Natural killer cell treated with Interleukin-12 subunit alpha and Interleukin-12 subunit beta and Interleukin-15 and Interleukin-18, amount 100 ng/mL, for 72 hours (primary cell): ENCODE measurements at regions not wholly inside any gene's neighbourhood (a gene's known extent, or its start where the extent isn't known, plus 50 kb on each side); places are given as distances from the start of the nearest gene placed in this dataset.
A peak's percentile ranks its signal among the peaks of the same experiment; 100 is the strongest.

Experiments
- ATAC-seq, 2 donors: fragments of 150-1000 bp; cut with Tn5 transposase in 1 of 2; sonication (Bioruptor Pico), chemical (Tn5 transposase) in 1 of 2; 2 replicates each; pipeline ENCODE4 v1.10.0; 2021
- DNase-seq: peaks from one replicate; pipeline ENCODE4 v3.0.0; 2022; ENCODE audit warnings: low spot score
- H3K27ac Mint-ChIP-seq, 2 donors: 1 replicate in 1 of 2; 2 replicates in 1 of 2; pipeline ENCODE4 v1.8.0; 2022; ENCODE audit warnings: mixed read lengths in 2 of 2, mild to moderate bottlenecking in 1 of 2, moderate library complexity in 1 of 2
- H3K27me3 Mint-ChIP-seq, 2 donors: 1 replicate in 1 of 2; 2 replicates in 1 of 2; pipeline ENCODE4 v1.8.0; 2022; ENCODE audit warnings: mixed read lengths in 2 of 2
- H3K36me3 Mint-ChIP-seq: one replicate; pipeline ENCODE4 v1.8.0; 2022; ENCODE audit warnings: mixed read lengths
- H3K4me1 Mint-ChIP-seq, 2 donors: 1 replicate in 1 of 2; 2 replicates in 1 of 2; pipeline ENCODE4 v1.8.0; 2022; ENCODE audit warnings: low read depth in 2 of 2, mixed read lengths in 2 of 2, mild to moderate bottlenecking in 1 of 2
- H3K4me3 Mint-ChIP-seq: one replicate; pipeline ENCODE4 v1.8.0; 2022; ENCODE audit warnings: mixed read lengths
- H3K9me3 Mint-ChIP-seq: 2 replicates; pipeline ENCODE4 v1.8.0; 2022; ENCODE audit warnings: mixed read lengths

- ATAC-seq (no peak), DNase-seq (no peak)
- no peaks in the 10 kb centered on the region for H3K9me3 Mint-ChIP-seq
- no peaks in the 10 kb centered on the region for H3K36me3 Mint-ChIP-seq
- H3K4me3 Mint-ChIP-seq = no peak overlapping the region
- H3K27ac Mint-ChIP-seq = no peak overlapping the region
- peaks cover 37 to 52% of the 10 kb centered on the region in 2 donors for H3K27me3 Mint-ChIP-seq
- H3K4me1 Mint-ChIP-seq = peaks cover 0 to 12% of the 10 kb centered on the region in 2 donors
Measured at GRCh38 chr13:110798081-110798994, 84.8 kb downstream of the ING1 start.

GRCh38 chr13:110799246-110800236, 86.0 kb downstream of the ING1 start:
- Mint-ChIP-seq H3K4me1 (peaks cover 0 to 12% of the 10 kb centered on the region in 2 donors), H3K36me3 (no peaks in the 10 kb centered on the region), H3K27me3 (peaks cover 36 to 52% of the 10 kb centered on the region in 2 donors), H3K9me3 (no peaks in the 10 kb centered on the region), H3K4me3 (peak overlapping the region; percentile 52), H3K27ac (no peak overlapping the region)
- DNase-seq (no peak), ATAC-seq (peak in 1 of 2 donors; percentile 50)

GRCh38 chr13:110801044-110801443, 87.5 kb downstream of the ING1 start:
- Mint-ChIP-seq H3K27ac (no peak overlapping the region), H3K4me1 (peaks cover 0 to 12% of the 10 kb centered on the region in 2 donors), H3K36me3 (no peaks in the 10 kb centered on the region), H3K27me3 (peaks cover 36 to 52% of the 10 kb centered on the region in 2 donors), H3K4me3 (no peak overlapping the region), H3K9me3 (no peaks in the 10 kb centered on the region)
- no peak for DNase-seq
- ATAC-seq = no peak

- no peaks in the 10 kb centered on the region for H3K36me3 Mint-ChIP-seq
- ATAC-seq = no peak
- peaks cover 34 to 50% of the 10 kb centered on the region in 2 donors for H3K27me3 Mint-ChIP-seq
- H3K9me3 Mint-ChIP-seq = no peaks in the 10 kb centered on the region
- H3K27ac Mint-ChIP-seq = no peak overlapping the region
- H3K4me3 Mint-ChIP-seq = no peak overlapping the region
- DNase-seq = no peak
- peaks cover 0 to 12% of the 10 kb centered on the region in 2 donors for H3K4me1 Mint-ChIP-seq
Measured at GRCh38 chr13:110802260-110802659, 88.8 kb downstream of the ING1 start.

GRCh38 chr13:110806636-110807035, 93.1 kb downstream of the ING1 start:
- ATAC-seq (peak in 1 of 2 donors; percentile 6), DNase-seq (no peak)
- no peak overlapping the region for H3K27ac Mint-ChIP-seq
- H3K4me1 Mint-ChIP-seq = no peaks in the 10 kb centered on the region
- H3K27me3 Mint-ChIP-seq = peaks cover 34 to 43% of the 10 kb centered on the region in 2 donors
- H3K36me3 Mint-ChIP-seq = no peaks in the 10 kb centered on the region
- H3K9me3 Mint-ChIP-seq = no peaks in the 10 kb centered on the region
- H3K4me3 Mint-ChIP-seq = no peak overlapping the region

- Mint-ChIP-seq H3K27ac (no peak overlapping the region), H3K4me1 (peaks cover 0 to 3% of the 10 kb centered on the region in 2 donors), H3K9me3 (no peaks in the 10 kb centered on the region), H3K4me3 (no peak overlapping the region), H3K36me3 (no peaks in the 10 kb centered on the region), H3K27me3 (peaks cover 36 to 38% of the 10 kb centered on the region in 2 donors)
- DNase-seq = no peak
- no peak for ATAC-seq
Measured at GRCh38 chr13:110807546-110807945, 94.0 kb downstream of the ING1 start.

- ATAC-seq (no peak), DNase-seq (no peak)
- Mint-ChIP-seq H3K27ac (no peak overlapping the region), H3K36me3 (no peaks in the 10 kb centered on the region), H3K4me3 (no peak overlapping the region), H3K9me3 (no peaks in the 10 kb centered on the region), H3K4me1 (peaks cover 0 to 3% of the 10 kb centered on the region in 2 donors), H3K27me3 (peaks cover 38% of the 10 kb centered on the region in 2 donors)
Measured at GRCh38 chr13:110808138-110808537, 94.6 kb downstream of the ING1 start.

- no peak for DNase-seq
- H3K36me3 Mint-ChIP-seq = no peaks in the 10 kb centered on the region
- no peak for ATAC-seq
- H3K4me1 Mint-ChIP-seq = peaks cover 0 to 3% of the 10 kb centered on the region in 2 donors
- H3K27me3 Mint-ChIP-seq = peaks cover 38 to 44% of the 10 kb centered on the region in 2 donors
- no peak overlapping the region for H3K27ac Mint-ChIP-seq
- no peaks in the 10 kb centered on the region for H3K9me3 Mint-ChIP-seq
- no peak overlapping the region for H3K4me3 Mint-ChIP-seq
Measured at GRCh38 chr13:110809871-110810486, 96.5 kb downstream of the ING1 start.

- Mint-ChIP-seq H3K27ac (no peak overlapping the region), H3K4me1 (peaks cover 0 to 3% of the 10 kb centered on the region in 2 donors), H3K27me3 (peaks cover 38 to 41% of the 10 kb centered on the region in 2 donors), H3K36me3 (no peaks in the 10 kb centered on the region), H3K4me3 (no peak overlapping the region), H3K9me3 (no peaks in the 10 kb centered on the region)
- ATAC-seq (no peak), DNase-seq (no peak)
Measured at GRCh38 chr13:110811008-110811720, 97.7 kb downstream of the ING1 start.

GRCh38 chr13:110811771-110812120, 98.2 kb downstream of the ING1 start:
- no peaks in the 10 kb centered on the region for H3K36me3 Mint-ChIP-seq
- no peaks in the 10 kb centered on the region for H3K9me3 Mint-ChIP-seq
- no peak overlapping the region for H3K4me3 Mint-ChIP-seq
- no peak overlapping the region for H3K27ac Mint-ChIP-seq
- H3K4me1 Mint-ChIP-seq = peaks cover 0 to 3% of the 10 kb centered on the region in 2 donors
- H3K27me3 Mint-ChIP-seq = peaks cover 38 to 41% of the 10 kb centered on the region in 2 donors
- DNase-seq (no peak), ATAC-seq (no peak)

GRCh38 chr13:110812121-110812868, 98.8 kb downstream of the ING1 start:
- Mint-ChIP-seq H3K27ac (no peak overlapping the region), H3K36me3 (no peaks in the 10 kb centered on the region), H3K27me3 (peaks cover 34 to 38% of the 10 kb centered on the region in 2 donors), H3K4me3 (no peak overlapping the region), H3K4me1 (peaks cover 0 to 3% of the 10 kb centered on the region in 2 donors), H3K9me3 (no peaks in the 10 kb centered on the region)
- DNase-seq = no peak
- ATAC-seq = no peak

- Mint-ChIP-seq H3K4me1 (peaks cover 0 to 3% of the 10 kb centered on the region in 2 donors), H3K27ac (no peak overlapping the region), H3K9me3 (no peaks in the 10 kb centered on the region), H3K36me3 (no peaks in the 10 kb centered on the region), H3K4me3 (no peak overlapping the region), H3K27me3 (peaks cover 26 to 33% of the 10 kb centered on the region in 2 donors)
- DNase-seq = no peak
- ATAC-seq = no peak
Measured at GRCh38 chr13:110812869-110813645, 99.6 kb downstream of the ING1 start.
